SK-N-MC (cell line): ENCODE measurements at regions not wholly inside any gene's neighbourhood (a gene's known extent, or its start where the extent isn't known, plus 50 kb on each side); places are given as distances from the start of the nearest gene placed in this dataset.

Experiments
- EZH2 ChIP-seq: fragments of 200-600 bp; sonication (generic); IDR thresholded peaks from one replicate; pipeline ENCODE4 v1.6.1; 2017; ENCODE audit warnings: antibody characterized with exemption
- FOXP2 ChIP-seq: optimal IDR thresholded peaks from 2 replicates; pipeline ENCODE3; 2011; ENCODE audit warnings: mild to moderate bottlenecking, moderate library complexity; ENCODE audit not compliant: insufficient read depth; ENCODE audit errors: extremely low read length, control extremely low read depth
- POLR2AphosphoS5 ChIP-seq: IDR thresholded peaks from 2 replicates; pipeline ENCODE4 v1.6.1; 2012; ENCODE audit warnings: mild to moderate bottlenecking, low read depth, low read length, borderline replicate concordance

- TF ChIP-seq POLR2AphosphoS5 (no peak), EZH2 (no peak), FOXP2 (no peak)
Measured at GRCh38 chr7:84916161-84916560, 270.7 kb downstream of the SEMA3D start.
